A673 (cell line): ENCODE measurements at regions not wholly inside any gene's neighbourhood (a gene's known extent, or its start where the extent isn't known, plus 50 kb on each side); places are given as distances from the start of the nearest gene placed in this dataset.

ENCODE experiments used
- EZH2 ChIP-seq: fragments of 200-600 bp; sonication (generic); IDR thresholded peaks from 2 replicates; pipeline ENCODE4 v1.6.1; 2017; ENCODE audit warnings: borderline replicate concordance, low read depth, mild to moderate bottlenecking, mixed read lengths, antibody characterized with exemption, low read length; ENCODE audit not compliant: poor library complexity, severe bottlenecking
- TF ChIP-seq, protein P1 (sequence below): fragments of 300-800, 200-600 bp; sonication (generic); conservative IDR thresholded peaks from 2 replicates; pipeline ENCODE4 v1.5.1; 2017; ENCODE audit warnings: low read depth, mild to moderate bottlenecking, antibody characterized with exemption, low read length, moderate library complexity, mixed read lengths

DNA sequence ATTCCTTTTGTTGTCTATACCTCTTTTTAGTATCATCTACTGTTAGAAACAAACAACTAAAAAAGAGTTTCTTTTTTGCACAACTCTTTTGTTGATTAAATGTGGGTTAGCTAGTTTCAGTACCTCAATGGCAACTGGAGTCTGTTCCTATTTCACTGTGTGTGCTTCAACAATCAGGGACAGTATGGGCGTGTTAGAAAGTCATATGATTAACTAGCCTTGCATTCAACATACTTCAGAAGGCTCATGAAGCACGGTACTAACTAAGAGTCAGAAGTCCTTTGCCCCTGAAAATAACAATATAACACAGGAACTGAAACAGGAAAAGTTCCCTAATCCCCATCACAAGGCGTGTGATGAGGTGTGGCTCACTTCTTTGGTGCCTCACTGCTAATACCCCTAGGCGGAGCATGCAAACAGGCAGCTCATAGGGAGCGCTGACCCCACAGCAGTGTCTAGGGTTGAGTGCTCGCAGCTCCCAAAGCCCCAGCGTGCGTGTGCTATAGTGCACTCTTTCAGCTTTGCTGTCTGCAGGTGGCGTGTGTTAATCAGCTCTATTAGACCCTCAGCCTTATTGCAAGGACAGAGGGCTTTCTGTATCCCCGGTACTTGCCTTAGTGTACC lies 203.1 kb upstream of the NDST3 start:
- TF ChIP-seq, protein P1, sequence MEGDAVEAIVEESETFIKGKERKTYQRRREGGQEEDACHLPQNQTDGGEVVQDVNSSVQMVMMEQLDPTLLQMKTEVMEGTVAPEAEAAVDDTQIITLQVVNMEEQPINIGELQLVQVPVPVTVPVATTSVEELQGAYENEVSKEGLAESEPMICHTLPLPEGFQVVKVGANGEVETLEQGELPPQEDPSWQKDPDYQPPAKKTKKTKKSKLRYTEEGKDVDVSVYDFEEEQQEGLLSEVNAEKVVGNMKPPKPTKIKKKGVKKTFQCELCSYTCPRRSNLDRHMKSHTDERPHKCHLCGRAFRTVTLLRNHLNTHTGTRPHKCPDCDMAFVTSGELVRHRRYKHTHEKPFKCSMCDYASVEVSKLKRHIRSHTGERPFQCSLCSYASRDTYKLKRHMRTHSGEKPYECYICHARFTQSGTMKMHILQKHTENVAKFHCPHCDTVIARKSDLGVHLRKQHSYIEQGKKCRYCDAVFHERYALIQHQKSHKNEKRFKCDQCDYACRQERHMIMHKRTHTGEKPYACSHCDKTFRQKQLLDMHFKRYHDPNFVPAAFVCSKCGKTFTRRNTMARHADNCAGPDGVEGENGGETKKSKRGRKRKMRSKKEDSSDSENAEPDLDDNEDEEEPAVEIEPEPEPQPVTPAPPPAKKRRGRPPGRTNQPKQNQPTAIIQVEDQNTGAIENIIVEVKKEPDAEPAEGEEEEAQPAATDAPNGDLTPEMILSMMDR = no peak
- no peak for TF ChIP-seq EZH2
